ENCODE measurements at regions not wholly inside any gene's neighbourhood (a gene's known extent, or its start where the extent isn't known, plus 50 kb on each side); places are given as distances from the start of the nearest gene placed in this dataset.

GRCh38 chr15:81785181-81785580 lies 260.6 kb downstream of the MEX3B start:
- Histone ChIP-seq H3K4ac (ENCODE audit: low read depth, low read length) (no peak overlapping the region), H4K20me1 (ENCODE audit: control insufficient read depth, insufficient read depth, insufficient read length) (no peaks in the 10 kb centered on the region), H2BK20ac (ENCODE audit: low read depth, low read length, poor library complexity, severe bottlenecking) (no peak overlapping the region), H3K56ac (ENCODE audit: insufficient read length, low read depth, low read length) (no peak overlapping the region), H2BK12ac (ENCODE audit: insufficient read length, low read depth, low read length) (no peak overlapping the region), H3K9ac (ENCODE audit: extremely low read depth, insufficient read length, low read length) (no peak overlapping the region), H3K27ac (ENCODE audit: insufficient read length, low read depth, low read length) (no peak overlapping the region), H3K14ac (ENCODE audit: insufficient read depth, low read length) (no peak overlapping the region), H3K79me2 (ENCODE audit: insufficient read depth, low read length) (no peaks in the 10 kb centered on the region; the same call in 1 of the 2 replicates), H3T11ph (ENCODE audit: low read length) (no peak overlapping the region), H3K23me2 (ENCODE audit: insufficient read length, low read depth, low read length, poor library complexity, severe bottlenecking) (no peaks in the 10 kb centered on the region), H2BK120ac (ENCODE audit: low read depth, low read length, poor library complexity, severe bottlenecking) (no peak overlapping the region), H3K4me1 (ENCODE audit: insufficient read depth, low read length) (peaks cover 7% of the 10 kb centered on the region; the same call in 1 of the 2 replicates), H4K5ac (ENCODE audit: insufficient read length, low read depth, low read length) (no peak overlapping the region), H4K8ac (replicated peaks; ENCODE audit: insufficient read length, low read depth, low read length) (no peak overlapping the region), H3K23ac (ENCODE audit: insufficient read length, low read depth, low read length) (no peak overlapping the region), H4K91ac (ENCODE audit: insufficient read length, low read depth, low read length) (no peak overlapping the region), H2BK5ac (ENCODE audit: insufficient read length, low read length) (no peak overlapping the region), H2AK5ac (ENCODE audit: insufficient read length, low read length) (no peak overlapping the region), H3K79me1 (ENCODE audit: insufficient read depth, low read depth, low read length, poor library complexity, severe bottlenecking) (no peaks in the 10 kb centered on the region), H3K27me3 (ENCODE audit: insufficient read depth, low read length) (no peaks in the 10 kb centered on the region), H2BK15ac (ENCODE audit: low read depth, low read length) (no peak overlapping the region), H2AFZ (ENCODE audit: low read length) (no peak overlapping the region), H3K4me2 (ENCODE audit: insufficient read depth, insufficient read length, low read length) (no peak overlapping the region), H3K18ac (ENCODE audit: insufficient read length, low read depth, low read length) (no peak overlapping the region), H3K9me3 (ENCODE audit: control insufficient read depth, low read depth, low read length) (no peaks in the 10 kb centered on the region)
- Mint-ChIP-seq H3K27me3 (ENCODE audit: low read depth) (no peaks in the 10 kb centered on the region), H3K36me3 (ENCODE audit: insufficient read depth in 1 of 3, low read depth in 3 of 3) (peaks cover 12 to 30% (median 27%) of the 10 kb centered on the region in 3 experiments), H3K4me1 (peaks cover 8 to 25% of the 10 kb centered on the region in 2 experiments; a peak in 3 of 4 replicates), H3K4me3 (no peak overlapping the region), H3K27ac (no peak overlapping the region), H3K9me3 (peaks cover 0 to 2% of the 10 kb centered on the region in 2 experiments; a peak in 2 of 5 replicates)
- no peak for DNase-seq
- TF ChIP-seq, protein P1, sequence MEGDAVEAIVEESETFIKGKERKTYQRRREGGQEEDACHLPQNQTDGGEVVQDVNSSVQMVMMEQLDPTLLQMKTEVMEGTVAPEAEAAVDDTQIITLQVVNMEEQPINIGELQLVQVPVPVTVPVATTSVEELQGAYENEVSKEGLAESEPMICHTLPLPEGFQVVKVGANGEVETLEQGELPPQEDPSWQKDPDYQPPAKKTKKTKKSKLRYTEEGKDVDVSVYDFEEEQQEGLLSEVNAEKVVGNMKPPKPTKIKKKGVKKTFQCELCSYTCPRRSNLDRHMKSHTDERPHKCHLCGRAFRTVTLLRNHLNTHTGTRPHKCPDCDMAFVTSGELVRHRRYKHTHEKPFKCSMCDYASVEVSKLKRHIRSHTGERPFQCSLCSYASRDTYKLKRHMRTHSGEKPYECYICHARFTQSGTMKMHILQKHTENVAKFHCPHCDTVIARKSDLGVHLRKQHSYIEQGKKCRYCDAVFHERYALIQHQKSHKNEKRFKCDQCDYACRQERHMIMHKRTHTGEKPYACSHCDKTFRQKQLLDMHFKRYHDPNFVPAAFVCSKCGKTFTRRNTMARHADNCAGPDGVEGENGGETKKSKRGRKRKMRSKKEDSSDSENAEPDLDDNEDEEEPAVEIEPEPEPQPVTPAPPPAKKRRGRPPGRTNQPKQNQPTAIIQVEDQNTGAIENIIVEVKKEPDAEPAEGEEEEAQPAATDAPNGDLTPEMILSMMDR (conservative IDR thresholded peaks at IDR 0.05) = no peak
- no CpG with 5 or more reads among the region's 4 CpGs for WGBS (ENCODE audit: extremely low coverage, insufficient read length, low lambda C conversion rate)

Data from H9 (cell line).